CD4-positive, alpha-beta T cell treated with Interleukin-10 for 1 hour (primary cell): ENCODE measurements at regions not wholly inside any gene's neighbourhood (a gene's known extent, or its start where the extent isn't known, plus 50 kb on each side); places are given as distances from the start of the nearest gene placed in this dataset.
"Not testable (repeated sequence)": the region's sequence is repeated elsewhere in the genome, so short reads cannot be mapped to it uniquely, and the experiment has no call there.

Source experiments
- DNase-seq: peaks from one replicate; pipeline ENCODE4 v3.0.0-alpha.2; 2020

DNA sequence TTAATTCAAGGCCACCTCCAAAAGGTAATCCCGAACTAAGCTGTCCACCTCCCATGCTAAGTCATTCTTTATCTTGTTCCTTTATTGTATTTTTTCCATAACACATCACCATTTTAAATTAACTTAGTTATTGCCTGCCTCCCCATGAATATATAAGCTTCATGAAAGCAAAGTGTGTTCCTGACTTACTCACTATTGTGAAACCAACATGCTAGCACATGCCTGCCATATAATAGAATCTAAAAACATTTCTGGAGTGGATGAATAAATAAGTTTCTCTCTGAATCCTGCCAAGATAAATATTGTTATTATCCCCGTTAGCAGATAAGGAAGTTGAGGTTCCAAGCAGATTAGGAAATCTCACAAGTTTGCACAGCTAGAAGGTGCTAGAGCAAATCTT, 98.7 kb upstream of the RRN3 start:
- DNase-seq = not testable (repeated sequence)

DNA sequence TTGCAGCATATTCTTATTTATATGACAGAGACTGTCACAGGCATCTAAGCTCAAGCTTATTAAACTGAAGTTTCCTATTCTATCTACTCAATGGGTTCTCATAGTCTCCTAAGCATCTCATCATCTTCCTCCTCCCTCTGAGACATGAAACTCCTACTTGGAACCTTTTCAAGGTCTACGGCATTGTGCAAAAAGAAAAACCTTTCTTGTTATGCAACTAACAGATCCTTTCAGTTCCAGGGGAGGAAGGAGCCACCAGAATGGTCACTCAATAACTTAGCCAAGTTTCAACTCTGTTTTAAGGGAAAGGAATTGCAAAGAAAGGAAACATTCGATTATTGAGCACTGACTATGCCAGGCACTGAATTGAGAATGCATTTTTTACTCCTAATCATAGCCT, 98.1 kb upstream of the RRN3 start:
- not testable (repeated sequence) for DNase-seq

DNA sequence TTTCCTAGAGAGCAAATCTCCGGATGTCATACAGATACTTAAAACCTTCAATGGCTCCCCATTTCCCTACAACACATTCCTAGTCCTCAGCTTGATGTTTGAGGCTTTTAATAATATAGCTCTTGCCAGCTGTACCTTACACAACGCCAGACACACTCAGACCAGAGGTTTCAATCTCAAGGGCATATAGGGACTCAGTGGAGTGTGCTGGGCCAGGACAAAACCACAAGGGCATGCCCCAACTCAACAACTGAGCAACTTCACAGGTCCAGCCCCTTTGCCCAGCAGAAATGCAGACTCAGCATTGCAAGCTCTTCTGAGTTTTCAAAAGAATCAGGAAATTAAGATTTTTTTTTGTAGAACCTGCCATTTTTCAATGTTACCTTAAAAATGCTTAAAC, 95.4 kb upstream of the RRN3 start:
- not testable (repeated sequence) for DNase-seq
